ENCODE measurements at regions not wholly inside any gene's neighbourhood (a gene's known extent, or its start where the extent isn't known, plus 50 kb on each side); places are given as distances from the start of the nearest gene placed in this dataset.

GRCh38 chr20:1060985-1061384 lies 57.4 kb upstream of the PSMF1 start:
- ChIA-PET POLR2A (no interaction called here), CTCF (interaction anchor here (0.6 to 0.8 kb wide), 2 partner anchors 50 to 153 kb away, joined by 3 read pairs; no protein-coding TSS in a partner anchor)

GRCh38 chr20:1061484-1062221 lies 56.7 kb upstream of the PSMF1 start:
- H3K9me3 Mint-ChIP-seq = no peaks in the 10 kb centered on the region
- intact Hi-C loops (cut with micrococcal nuclease) = no loop called here
- POLR2A ChIA-PET = no interaction called here
- CTCF ChIA-PET = interaction anchor here (0.6 to 0.8 kb wide), 2 partner anchors 50 to 152 kb away, joined by 3 read pairs; no protein-coding TSS in a partner anchor
- H3K4me3 Mint-ChIP-seq = no peak overlapping the region
- H3K27ac Mint-ChIP-seq = no peak overlapping the region
- H3K4me1 Mint-ChIP-seq (ENCODE audit: low read depth) = no peaks in the 10 kb centered on the region
- no peak for DNase-seq
- no peaks in the 10 kb centered on the region for H3K36me3 Mint-ChIP-seq
- no peaks in the 10 kb centered on the region for H3K27me3 Mint-ChIP-seq

More at GRCh38 chr20:1060985-1061384, 57.4 kb upstream of the PSMF1 start:
- Mint-ChIP-seq H3K9me3 (no peaks in the 10 kb centered on the region), H3K4me1 (ENCODE audit: low read depth) (no peaks in the 10 kb centered on the region), H3K36me3 (no peaks in the 10 kb centered on the region), H3K27ac (no peak overlapping the region), H3K27me3 (no peaks in the 10 kb centered on the region), H3K4me3 (no peak overlapping the region)
- intact Hi-C loops (cut with micrococcal nuclease) = no loop called here
- DNase-seq = no peak

GRCh38 chr20:1062334-1063010 lies 55.9 kb upstream of the PSMF1 start:
- Mint-ChIP-seq H3K4me1 (ENCODE audit: low read depth) (no peaks in the 10 kb centered on the region), H3K27ac (no peak overlapping the region), H3K36me3 (no peaks in the 10 kb centered on the region), H3K27me3 (no peaks in the 10 kb centered on the region), H3K4me3 (no peak overlapping the region), H3K9me3 (peaks cover 3% of the 10 kb centered on the region)
- intact Hi-C loops (cut with micrococcal nuclease) = no loop called here
- ChIA-PET CTCF (no interaction called here), POLR2A (no interaction called here)
- no peak for DNase-seq
